NCI-H146 (cell line): ENCODE measurements at regions not wholly inside any gene's neighbourhood (a gene's known extent, or its start where the extent isn't known, plus 50 kb on each side); places are given as distances from the start of the nearest gene placed in this dataset.
"Not testable (repeated sequence)": the region's sequence is repeated elsewhere in the genome, so short reads cannot be mapped to it uniquely, and the experiment has no call there.

Experiments
- DNase-seq: peaks from one replicate; lab custom pipeline; 2025; lab: John Stamatoyannopoulos, UW

DNA sequence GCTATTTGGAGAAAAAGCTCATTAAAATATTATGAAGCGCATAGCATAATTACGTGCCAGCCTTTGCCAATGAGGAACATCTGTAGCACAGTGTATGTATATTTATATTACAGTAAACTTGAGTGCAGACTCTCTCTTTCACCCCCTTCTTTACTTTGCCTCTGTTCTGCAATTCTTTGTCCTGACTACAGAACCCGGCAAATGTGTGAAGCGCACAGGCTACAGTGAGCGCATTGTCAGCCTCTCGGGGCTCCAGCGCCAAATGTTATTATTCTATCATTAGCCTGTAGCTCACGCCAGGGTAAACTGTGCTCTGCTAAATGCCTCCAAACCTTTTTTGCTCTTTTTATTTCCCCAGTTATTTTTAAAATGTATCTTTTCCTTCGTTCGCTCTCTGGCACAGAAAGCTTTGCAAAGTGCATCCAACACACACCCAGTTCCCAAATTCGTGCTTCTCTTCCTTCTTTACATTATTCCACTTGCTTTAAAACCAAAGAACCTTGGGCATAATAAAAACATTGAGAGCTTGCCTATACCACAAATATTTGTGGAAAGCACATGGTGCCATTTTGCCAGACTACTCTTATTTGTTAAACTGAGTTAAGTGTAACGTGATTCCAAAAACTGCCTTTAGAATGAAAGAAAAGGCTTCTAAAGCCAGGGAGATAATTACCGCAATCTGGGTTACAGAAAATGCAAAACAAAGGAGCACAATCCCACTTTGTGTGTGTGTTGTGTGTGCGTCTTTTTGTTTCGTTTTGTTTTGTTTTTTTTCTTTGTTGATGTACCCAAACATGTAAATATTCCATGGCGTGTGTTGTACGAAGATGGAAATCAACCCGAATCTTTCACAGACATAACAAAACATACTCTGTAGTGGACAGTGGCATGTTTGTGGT is 164.1 kb upstream of the MPDZ start:
- DNase-seq = peak; percentile 67

DNA sequence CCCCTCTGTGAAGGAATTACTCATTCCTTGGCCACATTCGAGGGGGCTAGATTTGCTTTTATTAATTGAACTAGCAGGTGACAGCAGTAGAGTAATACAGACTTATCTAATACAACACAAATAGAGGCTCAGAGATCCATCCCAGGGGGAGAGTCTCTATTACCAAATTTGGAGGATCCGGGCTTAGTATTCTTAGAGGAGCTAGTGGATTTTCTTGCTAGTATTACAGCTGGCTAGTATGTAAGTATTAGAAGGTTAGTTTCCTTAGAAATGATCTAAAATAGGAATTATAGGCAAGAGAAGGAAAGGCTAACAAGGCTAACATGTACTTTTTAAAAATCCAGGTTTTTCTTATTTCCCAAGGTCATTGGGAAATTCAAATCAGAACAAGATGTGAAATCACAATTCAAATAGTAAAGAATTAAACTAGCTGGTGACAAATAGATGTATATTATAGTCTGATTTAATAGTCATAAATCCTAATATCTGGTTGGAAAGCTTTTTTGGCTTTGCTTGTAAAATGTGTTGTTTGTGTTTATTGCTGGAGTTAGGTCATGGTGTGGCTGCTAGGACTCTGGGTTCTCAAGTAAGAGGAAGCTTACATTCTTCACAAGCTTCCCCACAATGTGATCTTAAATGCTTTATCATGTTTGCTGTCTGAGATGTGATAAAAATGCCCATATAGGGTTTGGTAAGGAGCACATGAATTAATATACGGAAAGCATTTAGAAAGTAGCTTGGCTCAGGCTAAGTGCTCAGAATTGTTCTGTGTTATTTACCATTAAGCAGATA is 160.4 kb upstream of the MPDZ start:
- DNase-seq = no peak

DNA sequence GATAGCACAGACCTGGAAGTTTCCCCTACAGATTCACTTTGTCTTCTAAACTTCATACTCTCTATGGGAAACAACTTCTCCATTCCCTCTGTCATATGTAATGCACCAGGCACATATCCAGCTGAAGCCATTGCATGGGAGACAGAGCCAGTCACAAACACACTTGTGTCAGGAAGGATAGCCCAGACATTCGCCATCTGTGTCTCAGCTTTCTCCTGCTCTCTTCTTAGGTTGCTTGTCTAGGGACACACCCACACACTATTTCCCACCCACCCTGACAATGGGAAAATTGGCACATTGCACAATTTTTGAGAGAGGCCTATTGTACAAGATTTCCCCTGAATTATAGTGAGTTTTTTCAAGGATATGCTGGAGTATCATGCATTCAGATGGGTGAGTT is 158.4 kb upstream of the MPDZ start:
- no peak for DNase-seq

DNA sequence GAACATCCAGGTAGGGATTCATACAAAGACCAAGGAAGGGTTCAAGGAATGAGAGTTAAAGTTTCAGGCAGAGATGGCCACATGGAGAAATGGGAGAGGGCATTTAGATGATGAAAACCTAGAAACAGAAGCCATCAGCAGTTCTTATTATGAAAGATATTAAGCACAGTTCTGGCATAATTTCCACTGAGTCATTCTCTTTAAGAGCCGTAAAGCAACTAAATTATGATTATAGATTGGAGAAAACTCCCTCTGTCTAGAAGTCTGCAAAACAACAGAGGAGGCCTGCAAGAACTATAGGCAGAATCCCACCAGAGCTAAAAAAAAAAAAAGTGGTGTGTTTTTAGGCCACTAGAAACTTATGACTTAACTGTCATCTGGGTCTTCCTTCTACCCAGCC is 157.1 kb upstream of the MPDZ start:
- no peak for DNase-seq

DNA sequence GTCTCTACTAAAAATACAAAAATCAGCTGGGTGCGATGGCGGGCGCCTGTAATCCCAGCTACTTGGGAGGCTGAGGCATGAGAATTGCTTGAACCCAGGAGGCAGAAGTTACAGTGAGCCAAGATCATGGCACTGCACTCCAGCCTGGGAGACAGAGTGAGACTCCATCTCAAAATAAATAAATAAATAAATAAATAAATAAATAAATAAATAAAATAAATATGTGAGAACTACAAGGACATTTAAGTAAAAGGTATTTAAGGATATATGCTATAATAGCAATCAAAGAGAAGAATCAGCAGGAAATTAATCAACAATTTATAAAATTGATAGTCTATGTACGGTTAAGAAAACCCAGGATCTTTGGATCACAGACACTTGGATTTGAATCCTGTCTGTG is 154.0 kb upstream of the MPDZ start:
- not testable (repeated sequence) for DNase-seq

DNA sequence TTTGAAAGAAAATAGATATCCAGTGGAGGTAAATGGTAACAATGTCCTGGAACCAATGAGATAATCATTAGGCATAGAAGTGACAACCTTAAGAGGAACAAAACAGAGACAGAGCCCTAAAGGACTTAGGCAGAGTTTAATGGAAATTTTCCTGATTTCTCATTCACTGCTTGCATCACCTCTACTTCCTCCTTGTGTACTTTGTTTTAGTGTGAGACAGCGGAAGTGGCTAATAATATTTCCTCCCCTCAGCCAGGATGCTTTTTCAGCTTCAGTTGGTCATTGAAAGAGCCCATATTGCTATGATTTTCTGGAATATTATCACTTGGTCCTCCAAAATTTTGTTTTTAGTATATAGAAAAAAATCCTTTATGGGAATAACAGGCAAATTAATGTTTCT is 153.4 kb upstream of the MPDZ start:
- no peak for DNase-seq

DNA sequence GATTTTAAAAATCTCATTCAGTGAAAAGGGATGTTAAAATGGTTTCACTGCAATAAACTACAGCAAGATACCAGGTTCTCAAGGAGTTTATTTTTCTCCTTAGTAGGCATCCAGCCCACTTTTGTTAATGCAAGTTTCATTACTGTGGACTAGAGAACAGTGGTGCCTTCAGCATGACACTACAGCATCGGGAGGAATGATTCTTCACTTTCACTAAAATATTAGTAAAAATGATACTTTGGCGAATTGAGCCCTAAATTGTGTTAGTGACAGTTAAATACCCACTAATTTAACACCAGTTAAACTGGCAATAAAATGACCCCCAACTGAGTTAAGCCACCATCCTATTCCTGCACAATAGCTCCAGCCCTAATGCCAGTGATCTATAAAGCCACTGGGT is 152.2 kb upstream of the MPDZ start:
- DNase-seq = peak; percentile 22

DNA sequence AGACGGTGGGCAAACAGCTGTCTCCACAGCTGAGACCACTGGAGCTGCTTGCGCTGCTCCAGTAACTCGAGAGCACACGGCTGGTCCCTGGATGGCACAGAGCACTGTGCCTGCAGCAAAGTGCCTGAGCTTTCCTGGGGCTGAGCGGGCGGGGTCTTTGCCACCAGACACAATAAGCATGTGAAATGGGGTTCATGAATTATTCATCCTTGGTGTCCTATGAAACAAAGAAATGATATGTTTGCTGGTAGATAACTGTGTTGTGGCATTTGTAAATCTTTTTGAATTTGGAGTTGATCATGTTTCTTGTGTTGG is 151.7 kb upstream of the MPDZ start:
- DNase-seq = peak; percentile 16

DNA sequence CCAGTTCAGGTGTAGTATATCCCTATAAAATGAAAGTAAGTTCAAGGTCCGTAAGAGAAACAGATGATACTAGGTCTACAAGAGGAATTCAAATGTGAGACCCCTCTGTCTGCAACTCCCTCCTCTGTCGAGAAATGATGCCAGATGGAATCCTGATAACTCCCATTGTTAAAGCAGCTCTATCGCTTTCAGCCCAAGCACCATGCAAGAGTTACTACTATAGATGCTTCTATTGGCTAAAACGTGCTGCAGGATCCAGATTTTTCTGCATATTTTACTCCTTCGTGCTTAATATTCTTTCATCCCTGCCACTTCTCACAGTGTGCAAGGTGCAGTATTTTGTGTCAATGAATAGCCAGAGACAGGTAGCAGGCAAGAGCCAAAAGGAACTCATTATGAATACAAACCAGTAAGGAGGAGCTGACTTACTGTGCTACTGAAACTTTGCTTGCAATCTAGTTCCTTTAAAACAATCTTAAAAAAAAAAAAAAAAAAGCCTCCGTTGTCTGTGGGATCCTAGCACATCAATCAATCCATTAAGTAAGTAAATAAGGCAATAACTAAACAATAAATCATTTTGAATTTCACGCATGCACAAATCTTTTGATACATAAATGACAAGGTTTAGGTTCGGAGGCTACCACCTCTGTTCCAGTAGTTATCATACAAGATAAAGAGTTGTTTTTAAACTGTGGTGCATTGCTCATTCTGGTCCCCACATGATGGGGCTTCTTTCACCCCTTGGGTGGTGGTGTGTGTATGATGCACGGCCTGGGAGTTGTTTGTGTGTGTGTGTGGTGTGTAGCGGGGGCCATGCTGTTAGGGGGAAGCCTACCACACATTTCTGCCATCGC is 151.1 kb upstream of the MPDZ start:
- DNase-seq = no peak

DNA sequence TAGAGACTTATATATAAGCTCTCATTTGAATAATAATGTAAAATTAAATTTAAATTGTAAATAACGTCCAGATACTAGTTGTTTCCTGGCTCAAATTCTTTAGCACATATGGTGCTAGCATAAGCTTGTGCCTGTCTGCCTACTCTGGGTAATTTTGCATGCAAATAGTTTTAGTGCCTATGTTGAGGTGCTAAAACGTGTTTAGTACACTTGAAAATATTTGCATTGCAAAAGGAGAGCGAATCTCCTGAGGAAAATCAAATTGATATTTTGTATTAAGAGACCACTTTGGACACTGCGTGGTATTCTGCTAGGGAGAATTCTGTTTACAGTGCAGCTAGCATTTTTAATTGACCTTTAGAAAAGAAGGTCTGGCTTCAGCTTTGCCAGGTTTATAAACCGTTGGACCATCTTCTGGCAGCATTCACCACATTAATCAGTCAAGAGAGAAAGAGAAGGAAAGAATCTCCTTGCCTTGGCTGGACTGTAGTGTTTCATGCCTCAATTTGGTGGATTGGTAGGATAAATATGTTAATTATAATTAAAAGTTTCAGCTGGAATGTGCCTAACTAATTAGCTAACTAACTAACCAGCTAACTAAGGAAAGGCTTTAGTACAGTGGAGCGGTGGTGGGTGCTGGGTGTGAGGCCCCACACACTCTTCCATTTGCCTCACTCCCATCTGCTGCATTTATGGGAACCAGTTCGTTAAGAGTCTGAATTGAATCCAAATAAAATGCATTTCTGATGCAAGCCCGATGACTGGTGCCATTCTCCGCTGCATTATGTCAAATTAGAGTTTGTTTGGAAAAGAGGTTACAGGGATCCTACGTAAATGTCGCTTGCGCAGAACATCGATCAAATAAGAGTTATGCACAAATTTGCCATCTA is 150.1 kb upstream of the MPDZ start:
- DNase-seq = no peak

DNA sequence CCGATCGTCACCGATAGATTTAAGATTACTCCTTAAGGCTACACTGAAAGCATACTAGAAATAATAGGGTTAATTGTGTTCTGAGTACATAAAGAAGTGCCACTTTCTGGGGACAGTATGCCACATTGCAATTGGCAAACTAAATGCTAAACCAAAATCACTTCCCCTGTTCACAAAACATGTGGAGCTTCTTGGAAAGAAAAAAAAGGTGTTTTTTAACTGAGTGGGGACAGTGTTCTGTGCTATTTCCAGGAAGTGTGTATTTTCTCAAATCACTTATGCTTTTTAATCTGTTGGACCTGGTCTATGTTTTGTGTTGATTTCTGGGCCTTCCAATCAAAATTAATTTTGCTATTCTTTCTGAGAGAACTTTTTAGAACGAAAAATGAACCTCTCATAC is 149.3 kb upstream of the MPDZ start:
- no peak for DNase-seq

DNA sequence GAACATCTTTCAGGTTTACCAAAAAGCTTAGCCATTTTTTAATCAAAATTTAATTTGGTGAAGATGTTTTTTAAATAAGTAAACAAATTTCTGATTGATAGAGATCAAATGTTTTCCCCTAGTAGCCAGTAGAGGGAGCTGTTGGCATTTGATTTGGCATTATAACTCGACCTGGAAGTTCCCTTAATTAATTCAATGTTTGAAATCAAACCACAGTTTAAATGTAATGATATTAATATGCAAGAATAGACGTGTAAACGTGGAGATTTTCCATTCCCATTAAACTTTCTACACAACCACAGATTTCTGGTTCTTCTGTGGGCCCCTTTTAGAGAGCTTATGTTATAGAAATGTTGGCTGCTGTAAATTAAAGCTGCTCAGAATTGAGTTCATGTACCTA is 148.1 kb upstream of the MPDZ start:
- peak; percentile 60 for DNase-seq

DNA sequence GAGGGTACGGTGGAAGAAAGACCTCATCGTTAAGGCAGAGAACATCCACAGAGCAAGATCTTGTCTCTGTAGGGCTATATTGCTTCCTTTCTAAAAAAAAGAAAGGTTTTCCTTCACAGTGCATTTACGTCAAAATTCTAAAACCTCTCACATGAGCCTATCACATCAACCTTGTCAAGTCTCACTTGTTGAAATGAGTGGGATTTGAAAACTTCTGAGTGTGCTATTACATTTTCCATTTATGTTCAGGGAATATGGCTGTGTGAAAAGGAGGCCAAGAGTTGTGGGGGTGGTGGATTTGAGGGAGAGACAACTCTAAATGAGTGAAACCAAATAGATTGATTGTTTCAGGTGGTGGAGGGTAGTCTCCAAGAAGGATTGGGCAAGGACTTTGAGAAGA is 147.1 kb upstream of the MPDZ start:
- no peak for DNase-seq

DNA sequence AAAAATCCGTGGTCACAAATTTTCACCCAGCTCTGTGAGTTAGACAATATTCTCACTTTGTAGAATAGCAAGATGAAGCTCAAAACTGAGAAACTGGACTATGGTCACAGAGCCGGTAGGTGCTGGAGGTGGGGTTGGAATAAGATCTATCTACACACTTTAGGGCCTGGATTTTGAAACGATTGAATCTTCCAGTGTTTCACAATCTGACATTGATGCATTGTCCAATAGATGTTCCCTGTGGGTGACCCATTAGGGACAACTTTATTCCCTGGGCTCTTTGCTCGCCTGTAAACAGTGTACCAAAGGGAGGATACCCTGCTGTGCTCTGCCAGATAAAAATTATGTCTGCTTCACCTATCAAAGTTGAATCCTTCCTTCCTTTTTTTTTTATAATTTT is 145.4 kb upstream of the MPDZ start:
- DNase-seq = peak; percentile 54

DNA sequence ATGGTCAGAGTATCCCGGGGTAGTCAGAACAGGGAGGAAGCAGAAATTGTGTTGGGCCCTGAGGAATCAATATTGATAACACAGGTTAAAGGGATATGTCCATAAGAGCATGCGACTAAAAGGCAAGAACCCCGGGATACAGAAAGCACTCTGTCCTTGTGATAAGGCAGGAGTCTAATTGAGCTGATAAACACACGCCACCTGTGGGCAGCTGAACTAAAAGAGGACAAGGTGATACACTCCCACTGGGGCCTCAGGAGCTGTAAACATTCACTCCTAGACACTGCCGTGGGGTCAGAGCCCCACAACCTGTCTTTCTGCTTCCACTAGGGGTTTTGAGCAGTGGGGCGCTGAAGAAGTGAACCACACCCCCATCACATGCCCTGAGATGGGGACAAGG is 144.7 kb upstream of the MPDZ start:
- DNase-seq = peak; percentile 65

DNA sequence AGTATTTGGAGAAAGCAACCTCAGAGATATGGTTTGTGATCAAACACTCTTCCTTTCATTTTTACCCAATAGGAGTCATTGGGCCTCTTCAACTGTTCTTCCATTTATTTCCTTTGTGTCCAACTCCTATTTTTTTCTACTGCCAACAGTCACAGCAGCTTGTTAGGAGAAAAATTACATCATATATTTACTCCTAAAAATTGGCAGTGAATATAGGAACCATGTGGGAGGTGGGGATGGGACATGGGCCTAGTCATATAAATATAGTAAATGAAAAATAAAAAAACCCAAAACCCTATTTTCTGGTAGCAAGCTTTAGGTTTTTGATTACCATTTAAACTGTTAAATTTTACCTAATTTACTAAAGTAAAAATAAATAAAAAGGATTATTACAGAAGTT is 134.9 kb upstream of the MPDZ start:
- no peak for DNase-seq

DNA sequence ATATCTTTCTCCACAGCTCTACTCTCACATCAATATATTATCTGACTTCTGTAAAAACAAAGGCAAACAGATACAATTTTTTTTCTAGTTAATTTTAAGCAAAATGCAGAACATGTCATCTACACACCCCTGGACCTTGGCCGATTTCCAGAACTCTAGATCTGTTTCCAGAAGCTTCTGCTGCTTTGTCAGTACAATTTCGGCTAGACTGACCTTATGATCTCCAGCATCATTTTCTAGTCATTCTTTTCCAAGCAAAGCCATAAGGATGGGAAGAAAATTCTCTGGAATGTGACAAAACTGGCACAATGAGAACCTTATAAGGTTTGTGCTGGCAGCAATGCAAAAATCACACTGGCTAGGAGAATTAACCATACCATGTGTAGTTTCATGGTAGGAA is 132.8 kb upstream of the MPDZ start:
- no peak for DNase-seq

DNA sequence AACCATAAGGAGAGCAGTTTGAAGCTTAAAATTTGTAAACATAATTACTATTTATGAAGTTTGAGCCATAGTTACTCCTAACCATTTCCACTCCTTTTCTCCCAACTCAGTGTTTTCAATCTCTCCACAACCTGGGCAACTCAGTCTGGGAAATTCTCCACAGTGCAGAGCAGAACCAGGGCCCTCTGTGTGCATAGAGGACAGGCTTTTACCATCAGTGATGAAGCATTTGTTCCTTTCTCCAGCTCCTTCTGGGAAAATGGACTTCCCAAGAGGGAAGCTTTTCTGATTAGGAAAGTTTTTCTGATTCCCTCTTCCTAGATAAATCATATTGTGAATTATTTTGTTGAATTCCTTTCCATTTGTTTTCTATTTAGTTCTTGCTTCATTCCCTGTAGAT is 132.3 kb upstream of the MPDZ start:
- no peak for DNase-seq

DNA sequence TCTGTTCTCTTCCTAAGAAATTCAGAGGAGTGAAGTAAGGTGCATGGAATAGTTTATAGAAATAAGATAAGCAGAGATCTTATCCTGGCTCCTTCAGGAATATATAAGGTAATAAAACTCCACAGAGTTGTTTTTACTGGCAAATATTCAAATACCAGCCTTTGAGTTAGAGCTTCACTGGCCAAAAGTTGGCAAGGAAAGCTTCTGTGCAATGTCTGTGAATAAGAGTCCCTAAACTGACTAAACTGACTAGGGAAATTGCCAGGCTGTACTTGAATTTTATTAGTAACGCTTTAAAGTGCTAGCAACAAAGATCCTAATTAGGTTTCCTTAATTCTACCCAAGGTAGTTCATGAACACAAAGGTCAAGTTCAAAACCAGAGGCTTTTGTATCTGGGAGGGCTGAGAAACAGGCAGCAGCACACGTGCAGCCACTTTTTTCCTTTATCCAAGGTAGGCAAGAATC is 131.1 kb upstream of the MPDZ start:
- no peak for DNase-seq

DNA sequence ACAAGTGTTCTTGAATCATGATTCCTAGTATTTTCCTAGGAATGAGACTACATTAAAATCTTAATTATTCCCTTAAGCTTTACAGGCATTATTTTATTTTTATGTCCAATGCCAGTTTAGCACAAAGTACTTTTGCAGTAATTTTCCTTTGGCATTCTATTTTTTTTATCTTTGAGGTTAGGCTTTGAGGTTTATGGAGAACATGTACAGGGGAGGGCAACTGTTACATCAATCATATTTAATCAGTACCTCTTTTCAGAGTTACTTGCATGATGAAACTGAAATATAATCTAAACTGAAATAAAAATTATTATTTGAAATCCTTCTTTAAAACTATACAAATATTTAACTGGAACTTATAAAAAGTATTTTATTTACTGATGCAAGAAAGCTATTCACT is 118.2 kb upstream of the MPDZ start:
- DNase-seq = no peak

DNA sequence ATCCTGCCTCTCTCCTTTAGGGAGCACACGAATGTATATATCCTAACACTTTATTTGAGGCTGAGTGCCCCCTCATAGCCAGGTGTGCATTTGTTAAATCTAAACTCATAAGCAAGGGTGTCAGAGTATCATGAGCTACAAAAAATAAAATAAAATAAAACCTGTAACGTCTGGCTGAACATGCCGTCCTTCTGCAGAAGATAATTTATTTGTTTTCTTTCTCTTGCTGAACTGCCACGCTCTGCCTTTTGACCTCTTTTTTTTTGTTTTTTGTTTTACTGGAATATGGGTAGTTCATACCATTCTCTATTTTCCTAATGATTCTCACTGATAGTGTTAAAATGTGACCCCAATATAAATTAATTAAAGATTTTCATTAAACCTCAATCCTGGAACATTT is 117.7 kb upstream of the MPDZ start:
- no peak for DNase-seq

DNA sequence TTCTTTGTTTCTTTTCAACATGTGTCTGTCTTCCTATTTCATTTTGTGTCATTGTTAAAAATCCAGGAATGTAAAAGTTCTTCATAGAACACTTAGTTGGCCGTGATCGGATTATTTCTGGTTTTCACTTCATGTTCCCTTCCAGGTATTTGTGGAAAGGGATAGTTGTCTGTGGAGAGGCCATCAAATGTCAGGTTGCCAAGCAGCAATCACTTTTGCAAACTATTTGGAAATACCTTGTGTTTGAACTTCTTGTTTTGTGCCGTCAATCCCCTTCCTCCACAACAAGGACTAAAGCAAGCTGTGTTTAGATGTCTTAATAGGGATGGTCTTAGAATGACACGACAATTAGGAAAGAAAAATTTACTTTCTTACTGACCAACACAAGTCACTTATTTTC is 116.9 kb upstream of the MPDZ start:
- no peak for DNase-seq
